Epithelial cell of esophagus (primary cell): ENCODE measurements at regions not wholly inside any gene's neighbourhood (a gene's known extent, or its start where the extent isn't known, plus 50 kb on each side); places are given as distances from the start of the nearest gene placed in this dataset.

ENCODE experiments used
- DNase-seq: peaks from one replicate; pipeline ENCODE4 v3.0.0; 2010; ENCODE audit warnings: low read depth
- H3K4me3 ChIP-seq: 2 replicates; pipeline ENCODE4 v1.5.1; 2011; ENCODE audit warnings: mild to moderate bottlenecking, low read length, control low read depth
- TF ChIP-seq, protein P1 (sequence below): IDR thresholded peaks from 2 replicates; pipeline ENCODE4 v1.5.1; 2011; ENCODE audit warnings: low read depth, mild to moderate bottlenecking, low read length, control low read depth, inconsistent platforms; ENCODE audit not compliant: insufficient read depth; ENCODE audit errors: missing control alignments

DNA sequence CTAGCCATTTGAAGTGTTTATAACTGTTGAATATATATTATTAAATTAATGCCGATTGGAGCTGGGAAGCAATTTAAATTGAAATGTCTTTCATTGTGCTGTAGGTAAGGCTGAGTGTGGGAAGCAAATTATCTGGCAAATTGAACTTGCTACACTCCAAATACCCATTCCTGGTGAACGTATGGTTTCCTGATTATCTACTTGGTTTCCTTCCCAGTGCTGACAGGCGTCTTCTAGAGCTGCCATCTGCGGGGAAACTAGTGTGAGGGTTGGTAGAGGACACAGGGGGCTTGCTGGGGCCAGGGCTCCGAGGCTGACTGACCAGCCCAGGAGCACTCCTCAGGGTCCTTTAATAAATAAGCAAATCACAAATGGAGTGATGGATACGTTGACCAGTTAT is 581.4 kb upstream of the LMCD1 start:
- no peak overlapping the region for H3K4me3 ChIP-seq
- TF ChIP-seq, protein P1, sequence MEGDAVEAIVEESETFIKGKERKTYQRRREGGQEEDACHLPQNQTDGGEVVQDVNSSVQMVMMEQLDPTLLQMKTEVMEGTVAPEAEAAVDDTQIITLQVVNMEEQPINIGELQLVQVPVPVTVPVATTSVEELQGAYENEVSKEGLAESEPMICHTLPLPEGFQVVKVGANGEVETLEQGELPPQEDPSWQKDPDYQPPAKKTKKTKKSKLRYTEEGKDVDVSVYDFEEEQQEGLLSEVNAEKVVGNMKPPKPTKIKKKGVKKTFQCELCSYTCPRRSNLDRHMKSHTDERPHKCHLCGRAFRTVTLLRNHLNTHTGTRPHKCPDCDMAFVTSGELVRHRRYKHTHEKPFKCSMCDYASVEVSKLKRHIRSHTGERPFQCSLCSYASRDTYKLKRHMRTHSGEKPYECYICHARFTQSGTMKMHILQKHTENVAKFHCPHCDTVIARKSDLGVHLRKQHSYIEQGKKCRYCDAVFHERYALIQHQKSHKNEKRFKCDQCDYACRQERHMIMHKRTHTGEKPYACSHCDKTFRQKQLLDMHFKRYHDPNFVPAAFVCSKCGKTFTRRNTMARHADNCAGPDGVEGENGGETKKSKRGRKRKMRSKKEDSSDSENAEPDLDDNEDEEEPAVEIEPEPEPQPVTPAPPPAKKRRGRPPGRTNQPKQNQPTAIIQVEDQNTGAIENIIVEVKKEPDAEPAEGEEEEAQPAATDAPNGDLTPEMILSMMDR: no peak
- DNase-seq: no peak

DNA sequence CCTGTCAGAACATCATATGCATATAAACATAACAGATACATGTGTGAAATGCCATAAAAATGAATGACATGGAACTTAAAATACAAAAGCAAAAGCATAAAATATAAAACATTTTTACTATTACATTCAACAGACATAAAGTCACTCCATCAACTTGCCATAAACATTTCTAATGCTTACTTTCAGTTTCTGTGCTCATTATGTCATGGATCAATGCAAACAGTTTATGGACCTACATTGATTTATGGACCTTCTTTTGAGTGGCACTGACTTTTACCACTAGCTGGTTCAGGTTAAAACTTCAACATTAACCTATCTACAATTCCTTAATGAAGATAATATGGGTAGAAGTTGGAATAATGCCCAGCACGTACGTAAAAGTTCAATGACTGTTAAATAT is 577.4 kb upstream of the LMCD1 start:
- H3K4me3 ChIP-seq: no peak overlapping the region
- DNase-seq: no peak
- TF ChIP-seq, protein P1: no peak

DNA sequence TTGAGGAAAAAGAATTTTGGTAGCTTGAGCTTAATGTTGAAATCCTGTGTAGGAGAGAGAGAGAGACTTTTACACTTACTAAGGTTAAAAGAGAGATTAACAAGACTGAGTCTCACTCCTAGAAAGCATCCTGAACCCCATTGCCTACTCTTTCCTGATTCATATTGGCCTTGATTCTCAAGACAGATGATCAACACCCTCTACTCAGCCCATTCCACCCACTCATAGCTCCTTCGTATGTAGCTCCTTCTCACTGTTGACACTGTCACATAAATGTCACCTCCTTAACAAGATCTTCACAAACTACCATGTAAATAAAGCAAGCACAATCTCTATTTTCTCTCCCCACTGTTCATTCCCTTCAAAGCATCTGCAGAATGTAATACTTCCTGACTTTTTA is 574.6 kb upstream of the LMCD1 start:
- DNase-seq: no peak
- TF ChIP-seq, protein P1: no peak
- H3K4me3 ChIP-seq: no peak overlapping the region

DNA sequence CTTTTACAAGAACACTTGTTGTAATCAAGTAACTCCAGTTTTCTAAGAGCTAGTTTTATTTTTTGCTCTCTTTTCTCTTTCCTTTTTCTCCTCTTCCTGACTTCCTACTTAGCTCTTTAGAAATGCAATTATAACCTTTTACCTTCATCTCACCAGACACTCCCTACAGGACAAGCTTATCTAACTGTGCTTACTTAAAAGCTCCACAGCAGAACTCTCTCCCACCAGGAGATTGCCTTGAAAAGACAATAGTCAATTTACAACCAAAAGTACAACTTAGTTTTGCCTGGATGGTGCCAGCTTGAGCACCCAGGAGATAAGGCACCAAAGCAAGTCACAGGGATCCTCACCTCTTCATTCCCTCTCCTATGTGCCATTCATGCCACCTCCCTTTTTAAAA is 573.8 kb upstream of the LMCD1 start:
- DNase-seq: no peak
- no peak overlapping the region for H3K4me3 ChIP-seq
- TF ChIP-seq, protein P1: no peak

DNA sequence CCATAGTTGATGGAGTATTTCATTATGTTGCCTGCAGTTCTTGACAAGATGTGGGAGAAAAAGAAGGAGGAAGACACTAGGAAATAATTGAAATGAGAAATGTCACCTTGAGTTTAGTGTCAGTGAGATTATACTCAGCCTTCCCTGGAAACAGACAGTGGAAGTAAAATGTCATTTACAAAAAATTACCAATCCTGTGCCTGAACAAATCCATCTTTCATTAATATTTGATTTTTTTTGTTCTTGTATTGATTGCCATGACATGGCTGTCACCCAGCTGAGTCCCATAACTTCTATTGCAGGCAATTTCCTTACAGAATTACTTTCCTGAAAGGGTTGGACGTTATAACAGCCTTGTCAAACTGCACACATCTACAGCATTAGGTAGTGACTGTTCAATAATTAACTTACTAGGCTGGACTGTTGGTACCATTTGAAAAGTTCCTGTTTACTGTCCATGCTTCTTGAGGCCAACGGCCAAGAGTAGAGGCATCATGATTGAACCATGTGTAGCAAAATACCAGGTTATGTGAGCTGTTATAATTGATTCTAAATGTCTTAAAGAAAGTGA is 572.2 kb upstream of the LMCD1 start:
- TF ChIP-seq, protein P1: no peak
- DNase-seq: no peak
- no peak overlapping the region for H3K4me3 ChIP-seq

DNA sequence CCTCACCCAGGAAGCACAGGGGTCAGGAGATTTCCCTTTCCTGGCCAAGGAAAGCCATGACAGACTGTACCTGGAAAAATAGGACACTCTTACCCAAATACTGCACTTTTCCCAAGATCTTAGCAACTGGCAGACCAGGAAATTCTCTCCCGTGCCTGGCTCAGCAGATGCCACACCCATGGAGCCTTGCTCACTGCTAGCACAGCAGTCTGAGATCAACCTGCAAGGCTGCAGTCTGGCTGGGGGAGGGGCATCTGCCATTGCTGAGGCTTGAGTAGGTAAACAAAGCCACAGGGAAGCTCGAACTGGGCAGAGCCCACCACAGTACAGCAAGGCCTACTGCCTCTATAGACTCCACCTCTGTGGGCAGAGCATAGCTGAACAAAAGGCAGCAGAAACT is 567.3 kb upstream of the LMCD1 start:
- peak; percentile 5 for DNase-seq
- TF ChIP-seq, protein P1: no peak
- no peak overlapping the region for H3K4me3 ChIP-seq

DNA sequence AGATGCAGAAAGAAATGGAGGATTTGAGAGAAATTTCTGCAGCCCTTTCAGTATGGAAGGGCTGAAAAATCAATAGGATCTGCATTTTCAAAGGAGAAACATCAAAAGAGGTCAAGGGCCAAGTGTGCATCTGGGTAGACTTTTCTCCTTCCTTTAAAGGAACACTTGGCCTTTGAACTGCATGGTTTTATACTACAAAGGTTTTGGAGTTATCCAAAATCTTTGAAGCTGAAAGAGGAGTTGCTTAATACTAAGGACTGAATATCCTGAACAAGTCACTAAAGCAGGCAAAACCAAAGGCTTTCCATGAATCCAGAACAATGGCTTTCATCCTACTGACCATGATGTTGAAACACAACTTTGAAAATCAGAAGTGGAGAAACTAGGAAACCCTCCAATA is 553.7 kb upstream of the LMCD1 start:
- no peak for DNase-seq
- no peak overlapping the region for H3K4me3 ChIP-seq
- TF ChIP-seq, protein P1: no peak
